HEK293 (cell line): ENCODE measurements at regions not wholly inside any gene's neighbourhood (a gene's known extent, or its start where the extent isn't known, plus 50 kb on each side); places are given as distances from the start of the nearest gene placed in this dataset.

ENCODE experiments used
- CTCF ChIA-PET: fragments of 350-600 bp; formaldehyde crosslinking; extraction: SDS; loops from one replicate; lab custom pipeline; 2021; ENCODE audit warnings: antibody characterized with exemption; lab: Yijun Ruan, JAX
- POLR2A ChIA-PET: fragments of 300-600 bp; formaldehyde crosslinking; extraction: SDS; loops from one replicate; lab custom pipeline; 2020; ENCODE audit warnings: antibody characterized with exemption, inconsistent platforms; lab: Yijun Ruan, JAX
- H3K27ac ChIP-seq: fragments of 200-500 bp; sonication (Bioruptor generic); 2 replicates; pipeline ENCODE4 v1.5.1; 2014; ENCODE audit warnings: low read depth, low read length, control low read depth, inconsistent platforms; ENCODE audit errors: extremely low read depth
- H3K36me3 ChIP-seq, 2 experiments: fragments of 200-500 bp in 1 of 2; sonication (Bioruptor generic) in 1 of 2; 1 replicate in 1 of 2; 2 replicates in 1 of 2; pipeline ENCODE4 v1.5.1; 2014 to 2017; ENCODE audit warnings: inconsistent platforms in 2 of 2, low read length in 2 of 2; ENCODE audit not compliant: control insufficient read depth in 2 of 2, insufficient read depth in 1 of 2
- H3K4me1 ChIP-seq: fragments of 200-500 bp; sonication (Bioruptor generic); 2 replicates; pipeline ENCODE4 v1.5.1; 2014; ENCODE audit warnings: mild to moderate bottlenecking, low read length, inconsistent platforms; ENCODE audit not compliant: control insufficient read depth, insufficient read depth
- H3K4me3 ChIP-seq: 2 replicates; pipeline ENCODE4 v1.5.1; 2011; ENCODE audit warnings: low read depth, mild to moderate bottlenecking, control low read depth, low read length, moderate library complexity
- H3K9me3 ChIP-seq: fragments of 200-500 bp; sonication (Bioruptor generic); 2 replicates; pipeline ENCODE4 v1.5.1; 2014; ENCODE audit warnings: low read depth, low read length, inconsistent platforms; ENCODE audit not compliant: control insufficient read depth, insufficient read depth
- KLF1 ChIP-seq: fragments of 450-650 bp; formaldehyde crosslinking; IDR thresholded peaks from 2 replicates; pipeline ENCODE4 v1.5.1; 2016; ENCODE audit warnings: missing biosample characterization, missing genetic modification characterization
- KLF16 ChIP-seq: fragments of 450-650 bp; formaldehyde crosslinking; IDR thresholded peaks from 2 replicates; pipeline ENCODE4 v1.5.1; 2017; ENCODE audit warnings: missing biosample characterization, missing genetic modification characterization
- MYNN ChIP-seq: fragments of 450-650 bp; formaldehyde crosslinking; IDR thresholded peaks from 2 replicates; pipeline ENCODE4 v1.5.1; 2016; ENCODE audit warnings: missing biosample characterization, missing genetic modification characterization, borderline replicate concordance
- OSR2 ChIP-seq: fragments of 450-650 bp; formaldehyde crosslinking; IDR thresholded peaks from 2 replicates; pipeline ENCODE4 v1.5.1; 2016; ENCODE audit warnings: missing biosample characterization, missing genetic modification characterization
- PRDM10 ChIP-seq: fragments of 450-650 bp; formaldehyde crosslinking; IDR thresholded peaks from 2 replicates; pipeline ENCODE4 v1.5.1; 2016; ENCODE audit warnings: missing biosample characterization, missing genetic modification characterization
- SCRT2 ChIP-seq: fragments of 450-650 bp; formaldehyde crosslinking; IDR thresholded peaks from 2 replicates; pipeline ENCODE4 v1.5.1; 2016; ENCODE audit warnings: missing biosample characterization, missing genetic modification characterization
- ZBTB20 ChIP-seq: fragments of 450-650 bp; formaldehyde crosslinking; IDR thresholded peaks from 2 replicates; pipeline ENCODE4 v1.5.1; 2016; ENCODE audit warnings: missing biosample characterization, missing genetic modification characterization
- ZIC2 ChIP-seq: fragments of 450-650 bp; formaldehyde crosslinking; IDR thresholded peaks from 2 replicates; pipeline ENCODE4 v1.5.1; 2016; ENCODE audit warnings: missing biosample characterization, missing genetic modification characterization
- ZNF132 ChIP-seq: fragments of 450-650 bp; formaldehyde crosslinking; IDR thresholded peaks from 2 replicates; pipeline ENCODE4 v1.5.1; 2017; ENCODE audit warnings: missing biosample characterization, missing genetic modification characterization, borderline replicate concordance
- ZNF354C ChIP-seq: fragments of 450-650 bp; formaldehyde crosslinking; IDR thresholded peaks from 2 replicates; pipeline ENCODE4 v1.5.1; 2016; ENCODE audit warnings: missing biosample characterization, missing genetic modification characterization, low read depth, borderline replicate concordance
- ZNF473 ChIP-seq: fragments of 450-650 bp; formaldehyde crosslinking; IDR thresholded peaks from 2 replicates; pipeline ENCODE4 v1.5.1; 2017; ENCODE audit warnings: missing biosample characterization, missing genetic modification characterization
- ZNF544 ChIP-seq: fragments of 450-650 bp; formaldehyde crosslinking; IDR thresholded peaks from 2 replicates; pipeline ENCODE4 v1.5.0; 2017; ENCODE audit warnings: missing biosample characterization, missing genetic modification characterization
- ZNF561 ChIP-seq: fragments of 450-650 bp; IDR thresholded peaks from 2 replicates; pipeline ENCODE4 v1.5.1; 2018; ENCODE audit warnings: missing biosample characterization, missing genetic modification characterization, borderline replicate concordance
- ZNF610 ChIP-seq: fragments of 450-650 bp; formaldehyde crosslinking; IDR thresholded peaks from 2 replicates; pipeline ENCODE4 v1.5.1; 2016; ENCODE audit warnings: missing biosample characterization, missing genetic modification characterization, borderline replicate concordance
- ZNF747 ChIP-seq: fragments of 450-650 bp; formaldehyde crosslinking; IDR thresholded peaks from 2 replicates; pipeline ENCODE4 v1.5.1; 2016; ENCODE audit warnings: missing biosample characterization, missing genetic modification characterization
- ZNF777 ChIP-seq: fragments of 450-650 bp; formaldehyde crosslinking; IDR thresholded peaks from 2 replicates; pipeline ENCODE4 v1.5.1; 2017; ENCODE audit warnings: missing biosample characterization, missing genetic modification characterization, borderline replicate concordance
- TF ChIP-seq, protein P1 (sequence below): fragments of 450-650 bp; formaldehyde crosslinking; IDR thresholded peaks from 2 replicates; pipeline ENCODE4; 2016; ENCODE audit warnings: missing biosample characterization, missing genetic modification characterization

- ChIA-PET CTCF (interaction anchor here (1.0 kb wide), 1 partner anchor 12 kb away, joined by 3 read pairs; no protein-coding TSS in a partner anchor), POLR2A (no interaction called here)
These were observed 62.5 kb upstream of the PDX1 start for GRCh38 chr13:27857282-27857681.

DNA sequence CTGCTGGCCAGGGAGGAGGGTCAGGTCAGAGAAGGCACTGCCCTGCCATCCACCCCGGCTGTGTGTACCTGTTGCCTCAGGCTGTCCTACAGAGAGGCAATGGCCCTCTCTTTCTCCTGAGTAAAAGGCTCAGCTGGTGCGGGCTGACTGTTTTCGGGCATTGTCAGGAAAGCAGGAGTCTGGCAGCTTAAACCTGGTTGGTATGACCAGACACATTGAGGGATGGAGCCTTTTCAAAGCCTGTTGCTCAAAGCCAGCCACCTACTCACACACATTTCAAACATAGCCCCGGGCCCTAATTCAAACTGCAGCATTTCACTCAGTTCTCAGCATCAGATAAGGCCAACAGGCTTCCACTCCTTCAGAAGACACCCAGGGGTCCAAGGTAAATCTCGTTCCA lies 61.8 kb upstream of the PDX1 start:
- H3K36me3 ChIP-seq: no peaks in the 10 kb centered on the region
- CTCF ChIA-PET: interaction anchor here (0.6 to 1.0 kb wide), 2 partner anchors 12 to 127 kb away, joined by 3 read pairs; no protein-coding TSS in a partner anchor
- no peaks in the 10 kb centered on the region for H3K9me3 ChIP-seq
- H3K4me1 ChIP-seq: no peaks in the 10 kb centered on the region
- no peak overlapping the region for H3K27ac ChIP-seq
- POLR2A ChIA-PET: no interaction called here
- no peak for TF ChIP-seq ZNF132 (tag by site-specific recombination)
- TF ChIP-seq ZNF610 (tag by site-specific recombination): no peak
- TF ChIP-seq ZNF354C (tag by site-specific recombination): no peak
- no peak for TF ChIP-seq MYNN
- 0 out of 2 replicates have a peak, but pooled peaks have one; percentile 17 for TF ChIP-seq ZBTB20 (tag by site-specific recombination)
- TF ChIP-seq PRDM10 (tag by site-specific recombination): no peak
- 0 out of 2 replicates have a peak, but pooled peaks have one; percentile 12 for TF ChIP-seq SCRT2 (tag by site-specific recombination)
- TF ChIP-seq KLF16: no peak
- H3K4me3 ChIP-seq: no peak overlapping the region

More at GRCh38 chr13:27857282-27857681, 62.5 kb upstream of the PDX1 start:
- Histone ChIP-seq H3K36me3 (no peaks in the 10 kb centered on the region), H3K9me3 (no peaks in the 10 kb centered on the region), H3K4me3 (no peak overlapping the region), H3K4me1 (no peaks in the 10 kb centered on the region), H3K27ac (no peak overlapping the region)
- TF ChIP-seq ZIC2 (tag by site-specific recombination) (peak; percentile 78), KLF1 (tag by site-specific recombination) (peak; percentile 69), MYNN (no peak)

DNA sequence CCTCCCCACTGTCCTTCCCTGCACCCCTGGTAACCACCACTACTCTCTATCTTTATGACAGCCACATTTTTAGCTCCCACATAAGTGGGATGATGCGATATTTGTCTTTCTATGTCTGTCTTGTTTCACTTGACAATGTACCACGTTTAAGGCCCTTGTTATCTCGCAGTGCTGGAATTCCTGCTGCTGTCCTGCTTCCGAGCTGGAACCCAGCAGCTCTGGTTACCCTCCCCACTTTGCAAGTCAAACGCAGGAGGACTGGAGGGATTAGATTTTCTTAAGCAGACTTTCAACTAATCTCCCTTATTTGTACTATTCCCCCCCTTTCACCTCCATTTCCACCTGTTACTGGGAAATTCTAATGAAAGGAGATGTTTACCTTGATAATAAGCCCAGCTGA lies 59.1 kb upstream of the PDX1 start:
- Histone ChIP-seq H3K4me1 (no peaks in the 10 kb centered on the region), H3K4me3 (no peak overlapping the region), H3K36me3 (no peaks in the 10 kb centered on the region), H3K27ac (no peak overlapping the region), H3K9me3 (no peaks in the 10 kb centered on the region)
- ChIA-PET CTCF (interaction anchor here (0.6 to 1.9 kb wide), 3 partner anchors 8 to 98 kb away, joined by 3 to 9 read pairs (median 4); no protein-coding TSS in a partner anchor), POLR2A (no interaction called here)
- TF ChIP-seq OSR2 (tag by site-specific recombination) (no peak), ZNF473 (tag by site-specific recombination) (no peak), ZNF561 (no peak), ZNF747 (no peak), ZNF544 (tag by site-specific recombination) (no peak), ZNF777 (tag by site-specific recombination) (no peak)
- TF ChIP-seq, protein P1, sequence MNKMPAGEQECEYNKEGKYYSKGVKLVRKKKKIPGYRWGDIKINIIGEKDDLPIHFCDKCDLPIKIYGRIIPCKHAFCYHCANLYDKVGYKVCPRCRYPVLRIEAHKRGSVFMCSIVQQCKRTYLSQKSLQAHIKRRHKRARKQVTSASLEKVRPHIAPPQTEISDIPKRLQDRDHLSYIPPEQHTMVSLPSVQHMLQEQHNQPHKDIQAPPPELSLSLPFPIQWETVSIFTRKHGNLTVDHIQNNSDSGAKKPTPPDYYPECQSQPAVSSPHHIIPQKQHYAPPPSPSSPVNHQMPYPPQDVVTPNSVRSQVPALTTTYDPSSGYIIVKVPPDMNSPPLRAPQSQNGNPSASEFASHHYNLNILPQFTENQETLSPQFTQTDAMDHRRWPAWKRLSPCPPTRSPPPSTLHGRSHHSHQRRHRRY (tag by site-specific recombination): no peak
